Naive thymus-derived CD4-positive, alpha-beta T cell (primary cell): ENCODE measurements at regions not wholly inside any gene's neighbourhood (a gene's known extent, or its start where the extent isn't known, plus 50 kb on each side); places are given as distances from the start of the nearest gene placed in this dataset.

Experiments
- ATAC-seq: fragments of 150-1000 bp; cut with Tn5 transposase; 2 replicates; pipeline ENCODE4 v1.10.0; 2021; ENCODE audit warnings: mild to moderate bottlenecking, moderate library complexity
- CTCF ChIA-PET: fragments of 350-600 bp; sonication (Branson Sonifier 250); formaldehyde crosslinking; loops from one replicate; lab custom pipeline; 2021; ENCODE audit warnings: antibody characterized with exemption; lab: Charles Lee
- POLR2A ChIA-PET: fragments of 350-600 bp; sonication (Branson Sonifier 250); formaldehyde crosslinking; loops from one replicate; lab custom pipeline; 2021; ENCODE audit warnings: antibody characterized with exemption, inconsistent platforms; lab: Charles Lee
- DNase-seq, 9 donors: peaks; one replicate each; pipeline versions ENCODE4 v3.0.0 to v3.0.0-alpha.2; 2020 to 2022; ENCODE audit warnings: mixed read lengths in 1 of 9
- H3K27ac ChIP-seq: one replicate; pipeline ENCODE4 v1.7.0; 2013; ENCODE audit warnings: mild to moderate bottlenecking, low read depth, low read length, moderate library complexity
- H3K27me3 ChIP-seq, 2 donors: one replicate each; pipeline ENCODE4 v1.7.0; 2013; ENCODE audit warnings: low read length in 2 of 2, mild to moderate bottlenecking in 2 of 2, moderate library complexity in 2 of 2; ENCODE audit not compliant: control insufficient read depth in 2 of 2, insufficient read depth in 2 of 2
- H3K36me3 ChIP-seq, 3 experiments: 1 replicate in 2 of 3; 2 replicates in 1 of 3; pipeline ENCODE4 v1.7.0; 2013; ENCODE audit warnings: low read length in 3 of 3, mild to moderate bottlenecking in 3 of 3, moderate library complexity in 1 of 3; ENCODE audit not compliant: insufficient read depth in 3 of 3, control insufficient read depth in 2 of 3
- H3K4me1 ChIP-seq, 2 donors: one replicate each; pipeline ENCODE4 v1.7.0; 2013; ENCODE audit warnings: low read length in 2 of 2, mild to moderate bottlenecking in 2 of 2, moderate library complexity in 1 of 2; ENCODE audit not compliant: control insufficient read depth in 2 of 2, insufficient read depth in 2 of 2
- H3K4me3 ChIP-seq: 2 replicates; pipeline ENCODE4 v1.7.0; 2013; ENCODE audit warnings: mild to moderate bottlenecking, low read length
- H3K9me3 ChIP-seq, 3 experiments: 1 replicate in 2 of 3; 2 replicates in 1 of 3; pipeline ENCODE4 v1.7.0; 2013; ENCODE audit warnings: low read length in 3 of 3; ENCODE audit not compliant: control insufficient read depth in 2 of 3
- H3K27ac Mint-ChIP-seq, 9 donors: one replicate each; pipeline ENCODE4 v1.8.0; 2020 to 2022; ENCODE audit warnings: mixed read lengths in 9 of 9, mild to moderate bottlenecking in 8 of 9, moderate library complexity in 5 of 9, inconsistent platforms in 2 of 9
- H3K27me3 Mint-ChIP-seq, 5 donors: one replicate each; pipeline ENCODE4 v1.8.0; 2021 to 2022; ENCODE audit warnings: mixed read lengths in 5 of 5, mild to moderate bottlenecking in 1 of 5
- H3K36me3 Mint-ChIP-seq, 5 donors: one replicate each; pipeline ENCODE4 v1.8.0; 2020 to 2022; ENCODE audit warnings: mixed read lengths in 5 of 5, mild to moderate bottlenecking in 3 of 5, inconsistent platforms in 1 of 5
- H3K4me1 Mint-ChIP-seq, 7 donors: one replicate each; pipeline ENCODE4 v1.8.0; 2020 to 2022; ENCODE audit warnings: mixed read lengths in 7 of 7, mild to moderate bottlenecking in 3 of 7, inconsistent platforms in 1 of 7
- H3K4me3 Mint-ChIP-seq, 10 donors: one replicate each; pipeline ENCODE4 v1.8.0; 2020 to 2022; ENCODE audit warnings: mild to moderate bottlenecking in 10 of 10, mixed read lengths in 10 of 10, moderate library complexity in 6 of 10, inconsistent platforms in 2 of 10
- H3K9me3 Mint-ChIP-seq, 11 donors: one replicate each; pipeline ENCODE4 v1.8.0; 2020 to 2022; ENCODE audit warnings: mixed read lengths in 11 of 11, mild to moderate bottlenecking in 4 of 11, inconsistent platforms in 1 of 11, moderate library complexity in 1 of 11
- intact Hi-C, 2 donors: fragments of 100-400 bp; cut with micrococcal nuclease; formaldehyde crosslinking; loops; one replicate each; pipeline ENCODE4 v1.15.1; 2023

- H3K4me1 Mint-ChIP-seq: no peaks in the 10 kb centered on the region
- Histone ChIP-seq H3K4me3 (no peak overlapping the region), H3K27ac (no peak overlapping the region), H3K4me1 (no peaks in the 10 kb centered on the region), H3K27me3 (no peaks in the 10 kb centered on the region), H3K36me3 (no peaks in the 10 kb centered on the region), H3K9me3 (no peaks in the 10 kb centered on the region)
- no peak for DNase-seq
- ChIA-PET POLR2A (no interaction called here), CTCF (no interaction called here)
- H3K27ac Mint-ChIP-seq: no peak overlapping the region
- no peak overlapping the region for H3K4me3 Mint-ChIP-seq
- intact Hi-C loops: no loop called here
- ATAC-seq: no peak
- H3K9me3 Mint-ChIP-seq: peaks cover 0 to 13% (median 3%) of the 10 kb centered on the region in 11 donors
- no peaks in the 10 kb centered on the region for H3K27me3 Mint-ChIP-seq
- H3K36me3 Mint-ChIP-seq: no peaks in the 10 kb centered on the region
These were observed 655.9 kb upstream of the SYT4 start for GRCh38 chr18:43933177-43933576.

GRCh38 chr18:43934322-43934721 lies 657.0 kb upstream of the SYT4 start:
- no peaks in the 10 kb centered on the region for H3K9me3 ChIP-seq
- no peak for DNase-seq
- Mint-ChIP-seq H3K27me3 (no peaks in the 10 kb centered on the region), H3K27ac (no peak overlapping the region), H3K4me3 (no peak overlapping the region), H3K4me1 (no peaks in the 10 kb centered on the region), H3K36me3 (no peaks in the 10 kb centered on the region), H3K9me3 (peaks cover 0 to 10% (median 2%) of the 10 kb centered on the region in 11 donors)
- H3K36me3 ChIP-seq: no peaks in the 10 kb centered on the region
- H3K4me1 ChIP-seq: no peaks in the 10 kb centered on the region
- H3K4me3 ChIP-seq: no peak overlapping the region
- ChIA-PET POLR2A (no interaction called here), CTCF (no interaction called here)
- H3K27ac ChIP-seq: no peak overlapping the region
- no peaks in the 10 kb centered on the region for H3K27me3 ChIP-seq
- intact Hi-C loops: no loop called here
- no peak for ATAC-seq

- H3K36me3 Mint-ChIP-seq: no peaks in the 10 kb centered on the region
- H3K9me3 Mint-ChIP-seq: peaks cover 0 to 13% (median 3%) of the 10 kb centered on the region in 11 donors
- Histone ChIP-seq H3K4me1 (no peaks in the 10 kb centered on the region), H3K36me3 (no peaks in the 10 kb centered on the region), H3K27ac (no peak overlapping the region), H3K27me3 (no peaks in the 10 kb centered on the region), H3K9me3 (no peaks in the 10 kb centered on the region), H3K4me3 (no peak overlapping the region)
- DNase-seq (no peak), ATAC-seq (no peak)
- H3K4me1 Mint-ChIP-seq: no peaks in the 10 kb centered on the region
- H3K4me3 Mint-ChIP-seq: no peak overlapping the region
- ChIA-PET POLR2A (no interaction called here), CTCF (no interaction called here)
- intact Hi-C loops: no loop called here
- H3K27ac Mint-ChIP-seq: no peak overlapping the region
- H3K27me3 Mint-ChIP-seq: no peaks in the 10 kb centered on the region
These were observed 657.6 kb upstream of the SYT4 start for GRCh38 chr18:43934781-43935471.

- Mint-ChIP-seq H3K27ac (no peak overlapping the region), H3K9me3 (peaks cover 0 to 13% (median 3%) of the 10 kb centered on the region in 11 donors), H3K4me1 (no peaks in the 10 kb centered on the region), H3K36me3 (no peaks in the 10 kb centered on the region), H3K4me3 (no peak overlapping the region), H3K27me3 (no peaks in the 10 kb centered on the region)
- Histone ChIP-seq H3K36me3 (no peaks in the 10 kb centered on the region), H3K27me3 (no peaks in the 10 kb centered on the region), H3K4me1 (no peaks in the 10 kb centered on the region), H3K4me3 (no peak overlapping the region), H3K9me3 (no peaks in the 10 kb centered on the region), H3K27ac (no peak overlapping the region)
- ChIA-PET CTCF (no interaction called here), POLR2A (no interaction called here)
- DNase-seq: no peak
- intact Hi-C loops: no loop called here
- no peak for ATAC-seq
These were observed 658.9 kb upstream of the SYT4 start for GRCh38 chr18:43936176-43936575.

DNA sequence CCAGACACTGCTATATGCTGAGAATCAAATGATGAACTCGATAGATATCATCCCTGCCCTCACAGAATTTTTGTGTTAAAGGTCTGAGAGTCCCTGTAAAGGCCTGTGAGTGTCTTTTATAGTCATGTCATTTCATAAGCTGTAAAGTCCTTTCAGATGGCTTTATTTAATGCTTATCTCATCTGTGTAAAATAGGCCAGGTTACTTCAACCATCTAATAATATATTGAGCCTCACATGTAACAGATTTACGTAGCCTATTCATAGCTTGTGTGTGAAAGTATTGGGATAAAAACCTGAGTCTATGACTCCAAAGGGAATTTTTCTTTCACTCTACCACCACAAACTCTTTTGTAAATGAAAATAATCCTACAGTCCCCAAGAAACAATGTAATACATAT lies 672.0 kb upstream of the SYT4 start:
- DNase-seq: no peak
- Mint-ChIP-seq H3K27me3 (no peaks in the 10 kb centered on the region), H3K9me3 (peaks cover 0 to 23% (median 4%) of the 10 kb centered on the region in 11 donors), H3K27ac (no peak overlapping the region), H3K4me3 (no peak overlapping the region), H3K4me1 (no peaks in the 10 kb centered on the region), H3K36me3 (no peaks in the 10 kb centered on the region)
- Histone ChIP-seq H3K4me3 (no peak overlapping the region), H3K9me3 (peaks cover 0 to 5% (median 0%) of the 10 kb centered on the region in 3 experiments), H3K27me3 (no peaks in the 10 kb centered on the region), H3K27ac (no peak overlapping the region), H3K4me1 (no peaks in the 10 kb centered on the region), H3K36me3 (no peaks in the 10 kb centered on the region)
- intact Hi-C loops: no loop called here
- no peak for ATAC-seq
- ChIA-PET POLR2A (no interaction called here), CTCF (no interaction called here)

- ChIA-PET CTCF (no interaction called here), POLR2A (no interaction called here)
- H3K4me1 ChIP-seq: no peaks in the 10 kb centered on the region
- DNase-seq: no peak
- H3K36me3 ChIP-seq: no peaks in the 10 kb centered on the region
- H3K27me3 ChIP-seq: no peaks in the 10 kb centered on the region
- H3K27ac ChIP-seq: no peak overlapping the region
- H3K9me3 ChIP-seq: peaks cover 0 to 5% (median 0%) of the 10 kb centered on the region in 3 experiments
- no peaks in the 10 kb centered on the region for H3K4me1 Mint-ChIP-seq
- H3K27me3 Mint-ChIP-seq: no peaks in the 10 kb centered on the region
- H3K36me3 Mint-ChIP-seq: no peaks in the 10 kb centered on the region
- intact Hi-C loops: loop anchor here in 1 of 2 donors (10.0 kb wide), 1 partner anchor 65 kb away; no protein-coding TSS in a partner anchor
- H3K4me3 ChIP-seq: no peak overlapping the region
- no peak overlapping the region for H3K27ac Mint-ChIP-seq
- no peak overlapping the region for H3K4me3 Mint-ChIP-seq
- ATAC-seq: no peak
- H3K9me3 Mint-ChIP-seq: peaks cover 0 to 27% (median 5%) of the 10 kb centered on the region in 11 donors
These were observed 672.8 kb upstream of the SYT4 start for GRCh38 chr18:43950062-43950461.

DNA sequence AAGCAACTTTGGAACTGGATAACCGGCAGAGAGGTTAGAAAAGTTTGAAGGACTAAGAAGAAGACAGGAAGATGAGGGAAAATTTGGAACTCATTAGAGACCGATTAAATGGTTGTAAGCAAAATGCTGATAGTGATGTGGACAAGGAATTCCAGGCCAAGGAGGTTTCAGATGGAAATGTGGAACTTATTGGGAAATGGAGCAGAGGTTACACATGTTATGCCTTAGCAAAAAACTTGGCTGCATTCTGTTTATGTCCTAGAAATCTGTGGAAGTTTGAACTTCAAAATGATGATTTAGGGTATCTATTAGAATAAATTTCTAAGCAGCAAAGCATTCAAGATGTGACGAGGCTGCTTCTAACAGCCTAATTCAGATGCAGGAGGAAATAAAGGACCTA lies 675.1 kb upstream of the SYT4 start:
- no peak overlapping the region for H3K27ac Mint-ChIP-seq
- POLR2A ChIA-PET: no interaction called here

More for the DNA sequence above, 675.1 kb upstream of the SYT4 start:
- no peak overlapping the region for H3K4me3 Mint-ChIP-seq
- no peaks in the 10 kb centered on the region for H3K36me3 ChIP-seq
- no peaks in the 10 kb centered on the region for H3K27me3 ChIP-seq
- no peak overlapping the region for H3K4me3 ChIP-seq
- H3K36me3 Mint-ChIP-seq: no peaks in the 10 kb centered on the region
- intact Hi-C loops: loop anchor here in 1 of 2 donors (10.0 kb wide), 1 partner anchor 62 kb away; no protein-coding TSS in a partner anchor
- H3K27me3 Mint-ChIP-seq: no peaks in the 10 kb centered on the region
- H3K4me1 Mint-ChIP-seq: no peaks in the 10 kb centered on the region
- ATAC-seq (no peak), DNase-seq (no peak)
- no peak overlapping the region for H3K27ac ChIP-seq
- H3K9me3 ChIP-seq: peaks cover 0 to 5% (median 0%) of the 10 kb centered on the region in 3 experiments
- no peaks in the 10 kb centered on the region for H3K4me1 ChIP-seq
- peaks cover 0 to 19% (median 5%) of the 10 kb centered on the region in 11 donors for H3K9me3 Mint-ChIP-seq
- CTCF ChIA-PET: no interaction called here
